Esophagus squamous epithelium (tissue), 4 donors: ENCODE measurements at regions not wholly inside any gene's neighbourhood (a gene's known extent, or its start where the extent isn't known, plus 50 kb on each side); places are given as distances from the start of the nearest gene placed in this dataset.
"Not testable (repeated sequence)": the region's sequence is repeated elsewhere in the genome, so short reads cannot be mapped to it uniquely, and the experiment has no call there.

ENCODE experiments used
- POLR2A ChIP-seq, 4 donors: fragments of 450-650 bp; IDR thresholded peaks; one replicate each; pipeline ENCODE4 v1.6.1; 2017; ENCODE audit warnings: antibody characterized with exemption in 4 of 4, mild to moderate bottlenecking in 4 of 4, moderate library complexity in 3 of 4
- TF ChIP-seq, protein P1 (sequence below), 6 experiments: fragments of 450-650 bp in 4 of 6; fragments of 200-600 bp in 2 of 6; sonication (generic) in 2 of 6; IDR thresholded peaks; one replicate each; pipeline ENCODE4 v1.5.1; 2016 to 2019; ENCODE audit warnings: antibody characterized with exemption in 6 of 6, mild to moderate bottlenecking in 4 of 6, moderate library complexity in 4 of 6

DNA sequence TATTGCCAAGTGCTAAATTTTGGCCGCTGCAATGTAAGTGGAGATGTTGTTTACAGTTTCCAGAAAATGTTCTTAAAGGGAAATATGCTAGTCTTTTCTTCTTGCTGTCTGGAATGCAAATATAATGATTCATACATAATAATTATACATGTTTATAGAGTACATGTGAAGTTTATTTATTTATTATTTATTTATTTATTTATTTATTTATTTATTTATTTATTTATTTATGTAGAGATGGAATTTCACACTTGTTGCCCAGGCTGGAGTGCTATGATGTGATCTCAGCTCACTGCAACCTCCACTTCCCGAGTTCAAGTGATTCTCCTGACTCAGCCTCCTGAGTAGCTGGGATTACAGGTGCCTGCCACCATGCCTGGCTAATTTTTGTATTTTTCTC, 57.5 kb upstream of the INPP4B start:
- TF ChIP-seq, protein P1, sequence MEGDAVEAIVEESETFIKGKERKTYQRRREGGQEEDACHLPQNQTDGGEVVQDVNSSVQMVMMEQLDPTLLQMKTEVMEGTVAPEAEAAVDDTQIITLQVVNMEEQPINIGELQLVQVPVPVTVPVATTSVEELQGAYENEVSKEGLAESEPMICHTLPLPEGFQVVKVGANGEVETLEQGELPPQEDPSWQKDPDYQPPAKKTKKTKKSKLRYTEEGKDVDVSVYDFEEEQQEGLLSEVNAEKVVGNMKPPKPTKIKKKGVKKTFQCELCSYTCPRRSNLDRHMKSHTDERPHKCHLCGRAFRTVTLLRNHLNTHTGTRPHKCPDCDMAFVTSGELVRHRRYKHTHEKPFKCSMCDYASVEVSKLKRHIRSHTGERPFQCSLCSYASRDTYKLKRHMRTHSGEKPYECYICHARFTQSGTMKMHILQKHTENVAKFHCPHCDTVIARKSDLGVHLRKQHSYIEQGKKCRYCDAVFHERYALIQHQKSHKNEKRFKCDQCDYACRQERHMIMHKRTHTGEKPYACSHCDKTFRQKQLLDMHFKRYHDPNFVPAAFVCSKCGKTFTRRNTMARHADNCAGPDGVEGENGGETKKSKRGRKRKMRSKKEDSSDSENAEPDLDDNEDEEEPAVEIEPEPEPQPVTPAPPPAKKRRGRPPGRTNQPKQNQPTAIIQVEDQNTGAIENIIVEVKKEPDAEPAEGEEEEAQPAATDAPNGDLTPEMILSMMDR (IDR thresholded peaks at IDR 0.05), result not testable (repeated sequence)
- TF ChIP-seq POLR2A (IDR thresholded peaks at IDR 0.05), result not testable (repeated sequence)
